ENCODE measurements at regions not wholly inside any gene's neighbourhood (a gene's known extent, or its start where the extent isn't known, plus 50 kb on each side); places are given as distances from the start of the nearest gene placed in this dataset.
"Not testable (repeated sequence)": the region's sequence is repeated elsewhere in the genome, so short reads cannot be mapped to it uniquely, and the experiment has no call there.

GRCh38 chr15:79540551-79540950 is 108.4 kb downstream of the MINAR1 start:
- no peak for DNase-seq

GRCh38 chr15:79541196-79541595 is 109.1 kb downstream of the MINAR1 start:
- DNase-seq, result no peak

- DNase-seq, result no peak
These were observed 111.0 kb downstream of the MINAR1 start for GRCh38 chr15:79543097-79543496.

- DNase-seq, result no peak
These were observed 117.1 kb downstream of the MINAR1 start for GRCh38 chr15:79549196-79549595.

DNA sequence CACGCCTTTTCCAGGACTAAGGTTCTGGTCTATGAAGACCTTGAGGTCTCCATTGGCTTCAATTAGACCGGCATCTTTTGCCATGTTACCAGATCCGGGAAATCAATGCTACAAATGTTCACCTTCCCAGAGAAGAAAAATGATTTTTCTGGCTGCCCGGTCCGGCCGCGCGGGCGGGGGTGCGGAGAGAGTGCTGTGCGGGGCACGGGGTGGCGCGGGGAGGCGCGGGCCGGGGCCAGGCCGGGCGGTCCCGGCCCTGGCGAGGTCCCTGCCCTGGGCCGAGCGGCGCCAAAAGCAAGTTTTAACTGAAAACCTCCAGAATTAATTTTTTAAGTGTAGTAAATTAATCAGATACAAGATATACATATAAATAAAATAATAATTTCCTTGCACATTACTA is 128.2 kb downstream of the MINAR1 start:
- DNase-seq, result no peak

DNA sequence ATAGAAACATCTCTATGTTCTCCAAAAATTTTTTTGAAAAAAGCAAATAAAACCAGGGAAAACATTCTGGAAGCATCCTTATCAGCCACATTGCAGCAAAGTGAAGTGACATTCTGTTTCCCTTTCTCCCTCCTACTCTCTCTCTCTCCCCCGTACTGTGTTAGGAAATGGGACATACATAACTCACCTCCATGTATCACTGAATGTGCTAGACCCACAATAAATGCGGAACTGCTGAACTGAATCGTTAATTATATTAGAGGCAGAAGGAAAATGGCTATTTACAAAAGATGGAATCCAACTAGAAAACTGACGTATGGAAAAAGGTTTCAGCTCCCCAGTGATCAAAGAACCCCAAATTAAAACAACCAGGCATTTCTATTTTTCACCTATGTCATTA is 129.8 kb downstream of the MINAR1 start:
- no peak for DNase-seq

GRCh38 chr15:79562403-79562815 is 130.3 kb downstream of the MINAR1 start:
- no peak for DNase-seq

DNA sequence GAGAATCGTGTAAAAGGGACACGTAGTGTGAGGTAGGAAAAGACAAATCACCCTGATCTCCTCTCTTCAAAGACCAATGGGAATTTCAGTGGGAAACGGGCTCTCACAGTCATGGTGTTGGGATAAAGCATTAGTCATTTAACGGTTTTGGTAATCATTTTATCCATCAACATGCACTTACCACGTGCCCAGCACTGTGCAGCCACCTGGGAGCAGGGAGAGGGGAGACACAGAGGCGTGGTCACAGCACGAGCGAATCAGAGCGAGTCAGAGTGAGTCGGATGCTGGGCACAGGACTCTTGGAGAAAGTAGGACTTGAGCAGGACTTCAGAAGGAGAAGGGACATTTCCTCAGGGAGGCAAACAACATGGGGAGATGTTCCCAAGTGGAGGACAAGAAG is 130.8 kb downstream of the MINAR1 start:
- no peak for DNase-seq

- DNase-seq, result no peak
These were observed 137.9 kb downstream of the MINAR1 start for GRCh38 chr15:79570004-79570403.

- no peak for DNase-seq
These were observed 140.7 kb downstream of the MINAR1 start for GRCh38 chr15:79572691-79573404.

- not testable (repeated sequence) for DNase-seq
These were observed 142.5 kb downstream of the MINAR1 start for GRCh38 chr15:79574431-79575273.

- no peak for DNase-seq
These were observed 150.5 kb downstream of the MINAR1 start for GRCh38 chr15:79582650-79583049.

DNA sequence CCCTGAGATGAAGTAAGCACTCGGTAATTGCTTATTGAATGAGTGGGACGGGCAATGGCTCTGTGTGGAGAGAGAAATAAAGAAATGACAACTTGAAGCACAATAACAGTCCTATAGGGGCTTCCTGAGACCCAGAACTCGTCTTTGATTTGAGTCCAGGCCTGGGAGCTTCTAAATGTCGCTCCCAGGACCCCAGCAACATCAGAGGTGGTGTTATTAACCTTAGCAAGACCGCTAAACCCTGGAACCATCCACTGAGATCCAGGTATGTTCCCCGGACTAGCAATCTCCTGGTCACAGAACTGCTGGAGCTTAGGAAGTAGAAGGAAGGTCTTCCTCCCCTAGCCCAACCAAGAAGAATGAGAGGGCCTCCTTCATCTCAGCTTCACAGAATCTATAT is 160.0 kb downstream of the MINAR1 start:
- DNase-seq, result no peak

DNA sequence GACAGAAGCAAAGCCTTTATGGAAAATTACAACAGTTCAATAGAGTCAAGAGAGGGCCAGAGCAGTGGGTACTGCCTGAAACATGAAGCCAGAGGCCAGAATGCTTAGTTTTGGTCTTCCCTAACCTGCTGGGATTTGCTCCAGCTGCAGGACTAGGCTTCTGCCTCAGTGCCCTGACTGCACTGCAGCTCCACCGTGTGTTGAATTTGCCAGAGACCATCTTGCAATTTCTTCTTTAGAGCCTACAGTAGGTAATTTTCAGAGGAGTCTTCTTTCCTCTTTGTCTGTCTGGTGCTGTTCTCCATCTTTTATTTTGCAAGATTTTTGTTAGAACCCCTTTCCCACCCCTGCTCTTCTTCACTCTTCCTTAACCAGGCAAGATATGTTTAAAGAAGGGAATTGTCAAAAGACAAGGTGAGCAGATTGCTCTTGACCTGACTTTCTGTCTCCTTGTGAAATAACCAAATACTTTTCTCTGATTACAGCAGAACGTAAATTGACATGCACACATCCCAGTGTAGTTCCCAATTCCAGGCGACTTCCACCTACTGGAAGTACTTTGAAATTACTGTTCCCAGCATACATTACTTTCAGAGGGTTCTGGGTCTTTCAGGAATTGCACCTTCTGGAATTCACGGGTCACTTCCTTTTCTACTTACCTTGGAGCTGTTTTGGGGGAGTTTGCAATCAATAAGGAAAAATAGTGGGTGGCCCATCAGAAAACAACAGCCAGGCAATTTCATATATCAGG is 161.2 kb downstream of the MINAR1 start:
- DNase-seq, result no peak

DNA sequence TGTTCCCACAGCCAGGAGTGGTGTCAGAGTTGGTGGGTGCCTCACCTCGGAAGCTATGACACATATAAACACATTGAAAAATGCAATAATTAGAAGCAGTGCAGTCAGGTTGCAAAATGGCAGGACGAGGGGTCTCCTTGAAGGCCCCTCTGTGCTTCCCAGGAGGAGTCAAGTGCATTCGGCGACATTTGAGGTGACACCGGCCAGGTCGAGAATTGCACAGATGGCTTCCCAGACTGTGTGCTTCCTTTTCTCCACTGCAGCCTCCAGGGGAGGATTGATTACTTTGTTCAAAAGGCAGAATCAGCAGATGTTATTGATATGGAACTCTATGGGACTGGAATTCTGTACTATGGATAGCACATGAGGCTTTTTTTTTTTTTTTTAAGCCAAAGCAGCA is 163.2 kb downstream of the MINAR1 start:
- no peak for DNase-seq

- peak; percentile 48 for DNase-seq
These were observed 164.0 kb downstream of the MINAR1 start for GRCh38 chr15:79595995-79596622.

DNA sequence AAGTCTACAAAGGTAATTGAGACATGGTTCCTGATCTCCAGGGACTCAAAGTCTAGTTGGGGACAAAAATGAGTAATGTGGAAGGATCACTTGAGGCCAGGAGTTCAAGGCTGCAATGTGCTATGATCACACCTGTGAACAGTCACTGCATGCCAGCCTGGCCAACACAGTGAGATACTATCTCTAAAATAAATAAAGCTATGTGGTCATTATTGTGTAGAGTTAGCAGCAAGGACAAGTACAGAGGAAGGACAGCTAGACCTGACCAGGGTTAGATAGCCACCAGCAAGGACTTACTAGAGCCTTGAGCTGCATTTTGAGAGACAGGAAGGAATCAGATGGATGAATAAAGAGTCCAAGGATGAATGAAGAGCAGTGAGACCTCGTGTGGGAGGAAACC is 166.5 kb downstream of the MINAR1 start:
- no peak for DNase-seq

GRCh38 chr15:79601405-79602086 is 169.4 kb downstream of the MINAR1 start:
- DNase-seq, result no peak

DNA sequence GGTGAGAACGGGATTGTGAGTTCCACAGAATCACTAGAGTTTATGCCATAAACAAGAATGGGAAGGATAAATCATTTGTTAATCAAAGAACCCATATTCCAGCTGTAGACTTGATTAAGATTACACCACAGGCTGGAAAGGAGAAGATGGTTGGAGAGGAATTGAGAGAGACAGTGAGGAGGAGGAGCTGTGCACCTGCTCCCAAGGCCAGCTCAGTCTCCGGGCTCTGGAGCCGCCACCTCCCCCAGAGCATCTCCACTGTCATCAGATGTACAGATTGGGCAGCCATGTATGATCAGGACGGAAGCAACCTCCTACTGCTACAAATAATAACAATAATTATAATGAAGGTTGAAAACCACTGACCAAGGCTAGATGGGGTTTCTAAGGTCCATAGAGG is 170.0 kb downstream of the MINAR1 start:
- DNase-seq, result no peak

GRCh38 chr15:79602731-79603130 is 170.6 kb downstream of the MINAR1 start:
- DNase-seq, result no peak

DNA sequence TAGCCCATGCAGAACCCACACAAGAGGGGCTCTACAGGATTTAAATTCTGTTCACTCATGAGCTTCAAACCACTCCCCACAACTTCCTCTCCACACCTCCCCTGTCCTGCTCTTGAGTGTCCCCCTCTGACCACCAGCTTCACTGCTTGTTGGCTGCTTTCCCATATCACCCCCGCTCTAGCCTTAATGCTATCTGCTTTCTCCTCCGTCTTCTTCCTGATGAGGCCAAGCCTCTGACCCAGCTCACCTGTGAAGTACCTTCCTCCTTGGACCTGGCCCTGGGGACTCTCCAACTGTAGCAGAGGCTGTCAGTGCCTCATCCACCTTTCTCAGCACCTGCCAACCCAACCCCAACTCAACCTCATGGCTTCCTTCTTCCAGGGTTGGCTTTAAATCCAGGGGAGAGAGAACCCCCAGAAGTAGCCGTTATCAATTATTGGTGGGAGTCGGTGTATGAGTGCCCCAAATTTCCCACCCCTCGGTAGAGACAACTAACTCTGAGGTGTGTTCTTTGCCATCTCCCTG is 174.8 kb downstream of the MINAR1 start:
- no peak for DNase-seq
